ENCODE measurements at regions not wholly inside any gene's neighbourhood (a gene's known extent, or its start where the extent isn't known, plus 50 kb on each side); places are given as distances from the start of the nearest gene placed in this dataset.
"Not testable (repeated sequence)": the region's sequence is repeated elsewhere in the genome, so short reads cannot be mapped to it uniquely, and the experiment has no call there.

DNA sequence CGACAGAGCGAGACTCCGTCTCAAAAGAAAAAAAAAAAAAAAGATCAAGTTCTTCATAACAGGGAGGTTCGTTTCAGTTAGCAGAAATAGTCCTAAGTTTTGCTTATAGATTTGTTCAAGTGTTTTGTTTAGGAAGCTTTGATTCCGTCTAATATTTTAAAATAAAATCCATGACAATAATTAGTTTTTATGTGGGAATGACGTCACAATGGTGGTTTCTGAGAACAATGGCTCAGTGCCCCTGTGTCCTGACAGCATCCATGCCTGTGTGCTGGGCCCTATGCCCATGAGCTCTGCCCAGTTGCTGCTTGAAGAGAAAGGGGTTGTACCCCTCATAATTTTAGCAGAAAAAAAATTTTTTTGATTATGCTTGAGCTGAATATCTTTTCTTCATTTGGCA lies 134.0 kb downstream of the SST start:
- no peak for DNase-seq

DNA sequence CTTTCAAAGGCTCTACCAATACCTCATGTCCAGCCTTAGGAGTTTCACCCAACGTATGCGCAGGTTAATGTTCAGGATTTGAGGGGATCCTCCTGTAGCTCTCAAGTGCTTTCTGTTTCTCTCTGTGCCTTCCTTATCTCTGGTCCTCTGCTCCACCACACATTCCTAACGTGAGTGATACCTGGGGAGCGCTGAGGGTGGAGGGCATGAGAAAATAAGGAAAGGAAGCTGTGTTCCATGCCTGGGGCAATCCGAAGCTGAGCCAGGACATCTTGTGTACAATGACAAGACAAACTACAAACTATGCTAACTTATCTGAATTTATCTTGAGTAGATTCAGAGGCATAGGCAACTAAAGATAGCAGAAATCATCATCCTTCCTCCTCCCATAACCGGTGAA lies 136.4 kb downstream of the SST start:
- no peak for DNase-seq

DNA sequence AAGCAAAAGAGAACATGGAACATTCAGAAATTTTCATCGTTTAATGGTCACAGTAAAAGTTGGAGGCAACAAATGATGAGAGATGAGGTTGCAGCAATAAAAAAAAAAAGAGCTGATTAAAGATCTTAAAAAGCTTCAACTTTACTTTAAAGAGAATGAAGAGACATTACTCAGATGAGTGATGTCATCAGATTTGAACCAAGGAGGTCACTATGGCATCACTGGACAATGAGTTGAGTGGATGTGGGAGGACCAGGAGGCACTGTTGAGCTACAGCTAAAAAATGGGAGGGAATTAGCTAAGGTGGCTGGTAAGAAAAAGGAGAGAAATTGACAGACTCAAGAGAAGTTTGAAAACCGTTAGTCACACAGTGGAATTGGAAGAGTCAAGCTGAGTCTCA lies 138.4 kb downstream of the SST start:
- DNase-seq: no peak

DNA sequence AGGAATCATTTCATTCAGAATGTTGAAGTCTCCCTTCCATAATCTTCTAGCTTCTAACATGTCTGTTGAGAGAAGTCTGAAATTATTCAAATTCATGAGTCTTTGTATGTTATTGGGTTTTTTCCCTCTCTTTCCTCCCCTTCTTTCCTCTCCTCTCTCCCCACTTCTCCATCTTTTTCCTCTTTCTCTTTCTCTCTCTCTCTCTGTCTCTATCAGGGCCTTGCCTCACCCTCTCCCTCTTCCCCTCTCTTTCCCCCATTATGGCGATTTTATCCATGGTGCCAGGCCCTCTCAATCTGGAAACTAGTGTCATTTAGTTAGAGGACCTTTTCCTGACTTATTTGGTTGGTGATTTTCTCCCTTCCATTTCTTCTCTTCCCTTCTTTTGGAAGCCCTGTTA lies 147.3 kb downstream of the SST start:
- no peak for DNase-seq

DNA sequence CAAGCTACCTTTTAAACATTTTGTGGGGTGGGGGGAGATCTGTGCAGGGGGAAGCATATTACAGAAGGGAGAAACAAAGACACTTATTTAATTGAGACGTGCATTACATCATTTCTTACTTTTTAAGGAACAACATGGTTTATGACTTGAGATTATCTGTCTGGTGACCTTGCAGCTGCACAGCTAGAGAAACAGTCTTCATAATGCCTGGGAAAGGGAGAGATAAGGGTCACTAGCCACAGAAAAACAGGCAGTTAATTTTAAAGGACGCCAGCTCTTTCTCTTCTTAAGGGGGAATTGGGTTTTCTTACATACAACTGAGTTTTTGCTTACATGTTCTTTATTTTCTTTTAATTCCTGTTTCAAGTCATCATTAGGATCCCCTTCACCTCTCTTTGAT lies 147.9 kb downstream of the SST start:
- DNase-seq: no peak

DNA sequence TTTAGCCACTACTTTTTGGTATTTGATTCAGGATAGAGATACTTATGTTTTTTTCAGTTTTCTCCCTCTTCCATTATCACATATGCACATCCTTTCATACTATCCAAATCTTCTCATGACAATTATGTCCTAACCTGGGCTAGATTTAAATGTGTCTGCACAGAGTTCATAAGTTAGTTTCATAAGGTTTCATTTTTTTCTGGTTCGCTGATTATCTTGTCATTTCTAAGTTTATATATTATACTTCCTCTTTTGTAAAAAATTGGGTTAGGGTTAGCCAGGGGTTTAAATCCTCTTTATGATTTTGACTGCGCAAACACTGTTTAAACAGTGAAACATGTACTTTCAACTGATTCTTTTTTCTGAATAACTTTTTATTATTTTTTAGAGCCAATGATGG lies 148.6 kb downstream of the SST start:
- no peak for DNase-seq

DNA sequence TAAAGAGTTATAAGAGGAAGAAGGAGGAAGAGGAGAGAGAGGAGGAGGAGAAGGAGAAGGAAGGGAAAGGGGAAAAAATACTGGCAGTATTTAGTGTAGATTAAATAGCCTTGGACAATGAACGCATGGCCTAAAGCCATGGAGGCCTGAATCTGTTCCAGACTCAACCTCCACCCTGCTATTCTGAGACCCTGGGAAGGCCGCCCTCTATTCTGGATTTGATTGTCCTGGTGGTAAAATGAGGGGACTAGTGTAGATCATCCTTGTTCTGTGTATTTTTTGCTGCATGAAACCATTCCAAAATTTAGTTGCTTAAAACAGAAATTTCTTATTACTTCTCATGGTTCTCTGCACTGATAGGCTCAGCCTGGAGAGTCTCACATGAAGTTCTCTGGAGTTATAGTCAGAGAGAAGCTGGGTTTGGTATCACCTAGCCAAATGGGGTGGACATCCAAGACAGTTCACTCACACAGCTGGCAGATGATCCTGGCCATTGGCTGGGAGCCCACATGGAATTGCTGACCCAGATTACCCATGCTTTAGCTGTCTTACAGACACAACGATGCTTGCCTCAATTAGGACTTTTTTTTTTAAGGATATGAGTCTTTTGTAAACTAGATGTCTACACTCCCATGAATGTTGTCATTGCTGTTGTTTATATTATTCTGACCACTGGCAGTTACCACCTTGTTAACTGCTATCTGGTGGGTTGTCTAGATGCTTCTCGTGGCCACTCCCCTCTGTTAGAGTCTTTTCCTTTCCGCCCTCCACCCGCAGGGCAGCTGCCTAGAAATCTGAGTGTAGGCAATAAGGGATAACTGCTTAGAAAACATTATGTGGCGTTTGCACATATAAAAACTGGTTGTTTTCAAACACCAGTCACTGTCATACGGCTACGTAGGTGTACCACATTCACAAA lies 149.9 kb downstream of the SST start:
- DNase-seq: no peak

DNA sequence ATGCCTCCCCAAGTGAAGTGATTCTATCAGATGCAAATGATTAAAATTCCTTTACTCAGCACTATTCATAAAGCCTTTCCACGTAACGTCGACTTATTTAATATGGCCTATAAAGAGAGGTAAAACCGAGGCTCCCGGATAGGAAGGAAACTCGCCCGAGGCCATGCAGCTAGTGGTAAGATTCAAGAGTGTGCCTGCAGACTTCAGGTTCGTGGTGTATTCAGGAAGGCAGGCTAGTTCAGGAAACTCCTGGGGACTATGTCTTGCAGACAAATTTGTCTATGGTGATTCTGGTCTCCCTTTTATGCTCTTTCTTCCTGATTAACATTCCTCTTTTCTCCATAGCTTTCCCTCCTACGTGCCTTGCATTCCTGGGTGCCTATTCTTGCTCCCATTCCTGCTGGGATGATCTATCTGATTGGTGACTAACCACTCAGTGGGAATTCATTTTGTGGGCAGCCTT lies 150.7 kb downstream of the SST start:
- DNase-seq: no peak

DNA sequence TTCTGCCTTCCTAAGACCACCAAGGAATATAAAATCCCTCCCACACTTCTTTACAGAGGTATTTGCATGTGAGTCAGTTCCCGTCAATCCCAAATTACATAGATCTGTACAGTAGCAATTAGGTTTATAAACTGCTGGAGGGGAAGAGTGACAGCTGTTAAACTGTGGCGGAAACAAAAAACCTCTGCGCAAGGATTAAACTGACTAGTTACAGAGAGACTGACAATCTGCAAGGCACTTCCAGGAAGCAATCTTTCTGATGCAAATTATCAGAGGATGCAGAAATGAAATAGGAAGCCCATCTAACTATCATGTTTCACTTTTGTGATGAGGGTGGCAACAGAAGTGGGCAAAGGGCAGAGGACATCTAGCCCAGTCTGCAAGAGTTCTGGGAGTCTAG lies 150.4 kb downstream of the RTP4 start:
- DNase-seq: no peak

DNA sequence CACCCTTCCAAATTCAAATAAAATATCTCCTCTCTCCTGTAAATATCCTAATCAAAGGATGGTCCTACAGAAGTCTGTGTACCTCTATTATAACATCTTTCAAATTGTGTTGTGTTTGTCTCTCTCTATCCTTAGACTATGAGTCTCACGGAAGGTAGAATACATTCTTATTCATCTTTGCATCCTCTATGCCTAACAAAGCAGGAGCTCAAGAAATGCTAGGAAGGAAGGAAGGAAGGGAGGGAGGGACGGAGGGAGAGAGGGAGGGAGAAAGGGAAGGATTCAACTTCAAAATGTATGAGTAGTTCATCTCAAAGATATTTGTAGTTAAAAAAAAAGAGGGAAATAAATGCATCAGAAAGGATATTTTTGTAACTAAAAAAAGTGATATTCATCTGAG lies 150.0 kb downstream of the RTP4 start:
- DNase-seq: no peak

DNA sequence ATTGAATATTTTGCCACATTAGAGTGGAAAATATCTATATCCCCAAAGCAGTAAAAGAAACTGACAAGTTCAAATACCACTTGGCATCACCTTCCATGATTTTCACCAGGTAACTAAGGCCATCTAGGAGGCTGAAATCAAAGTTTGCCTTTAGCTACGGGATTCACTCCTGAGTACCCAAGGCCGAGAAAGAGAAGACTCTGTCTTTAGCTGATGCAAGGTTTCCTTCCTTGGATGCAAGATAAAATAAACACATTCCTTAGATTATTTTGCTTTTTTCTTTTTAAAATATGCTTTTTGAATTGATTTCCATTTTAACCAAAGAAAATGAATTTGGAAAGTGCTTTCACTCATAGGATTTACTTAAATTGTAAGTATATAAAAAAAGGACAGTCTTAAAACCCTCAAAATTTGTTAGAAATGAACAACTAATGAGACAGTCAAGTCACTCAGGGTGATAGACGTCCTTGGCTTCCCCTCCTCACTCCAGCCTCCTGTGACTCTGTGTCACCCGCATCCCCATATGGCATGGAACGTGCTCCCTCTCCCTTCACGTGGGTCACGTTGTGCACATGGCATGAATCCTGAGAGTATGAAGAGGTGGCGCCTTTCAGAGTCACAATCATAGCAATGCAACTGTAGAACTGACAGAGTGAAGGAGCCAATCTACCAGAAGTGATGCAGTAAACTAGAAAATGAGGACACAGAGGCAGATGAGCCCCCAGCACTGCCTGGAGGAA lies 148.4 kb downstream of the RTP4 start:
- DNase-seq: no peak

DNA sequence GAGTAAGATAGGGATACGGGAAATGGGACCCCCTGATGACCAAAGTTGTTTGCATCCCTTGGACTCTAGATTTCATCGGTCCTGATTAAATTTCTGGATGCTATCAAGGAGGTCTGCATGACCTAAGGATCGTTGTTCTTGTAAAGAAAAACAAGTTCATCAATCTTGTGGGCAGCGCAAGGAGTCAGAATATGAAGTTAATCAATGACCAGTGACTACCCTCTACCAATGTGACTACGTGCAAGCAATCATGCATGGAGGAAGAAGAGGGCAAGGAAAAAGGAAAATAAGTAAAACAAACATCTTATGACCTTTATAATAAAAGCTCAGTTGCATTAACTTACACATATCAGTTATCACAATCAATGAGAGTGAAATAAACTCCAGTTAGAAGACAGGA lies 139.7 kb downstream of the RTP4 start:
- no peak for DNase-seq

DNA sequence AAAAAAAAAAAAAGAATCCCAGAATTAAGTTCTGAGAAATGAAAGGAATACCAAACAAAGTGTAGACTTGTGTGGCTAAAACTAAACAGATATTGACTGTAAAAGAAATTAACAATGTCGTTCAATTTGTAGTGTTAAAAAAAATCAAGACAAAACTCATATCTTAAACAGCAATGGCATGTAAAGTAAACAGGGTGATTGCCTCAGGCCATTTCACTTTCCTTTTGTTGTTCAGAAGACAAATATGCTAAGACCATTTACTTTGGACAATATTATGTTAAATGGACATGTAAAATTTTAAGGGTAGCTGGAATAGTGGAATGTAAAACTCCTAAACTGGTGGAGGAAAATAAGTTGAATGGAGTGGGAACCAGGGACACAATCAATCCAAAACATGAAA lies 139.1 kb downstream of the RTP4 start:
- DNase-seq: no peak

DNA sequence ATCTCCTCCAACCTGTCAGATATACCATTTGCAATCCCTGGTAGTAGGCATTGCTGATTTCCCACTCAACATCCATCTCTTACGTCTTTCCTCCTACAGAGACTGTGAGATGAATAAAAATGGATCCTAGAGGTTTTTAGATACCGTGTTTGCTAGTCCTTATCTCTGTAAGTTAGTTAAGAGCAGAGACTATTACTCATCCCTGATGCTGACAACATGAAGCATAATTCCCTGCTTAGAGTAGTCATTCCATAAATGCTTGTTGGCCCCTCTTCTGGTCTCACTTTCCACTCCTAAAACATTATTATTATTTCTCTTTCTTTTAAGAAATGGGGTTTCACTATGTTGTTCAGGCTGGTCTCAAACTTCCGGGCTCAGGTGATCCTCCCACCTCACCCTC lies 136.2 kb downstream of the RTP4 start:
- no peak for DNase-seq

DNA sequence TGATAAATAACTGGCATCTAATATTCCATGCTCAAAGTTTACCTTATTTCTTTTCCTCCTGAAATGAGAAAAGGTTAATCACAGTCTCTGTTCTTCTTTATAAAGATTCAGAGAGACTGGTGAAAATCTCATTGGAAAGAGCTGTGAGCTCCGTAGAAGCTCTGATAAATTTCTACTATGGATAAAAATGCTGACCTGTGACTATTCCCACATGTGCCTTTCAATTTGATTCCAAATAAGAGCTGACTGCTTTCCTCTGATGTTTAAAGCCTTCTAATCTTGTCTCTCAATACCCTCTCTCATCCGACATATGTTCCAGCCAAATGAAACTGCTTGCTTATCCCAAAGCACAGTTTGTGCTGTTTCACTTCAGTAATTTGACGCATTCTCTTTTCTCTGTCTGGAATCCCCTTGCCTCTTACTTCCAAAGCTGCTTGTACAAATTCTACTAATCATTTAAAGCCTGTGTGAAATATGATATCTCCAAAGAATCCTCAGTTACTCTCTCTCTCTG lies 130.1 kb downstream of the RTP4 start:
- DNase-seq: no peak

DNA sequence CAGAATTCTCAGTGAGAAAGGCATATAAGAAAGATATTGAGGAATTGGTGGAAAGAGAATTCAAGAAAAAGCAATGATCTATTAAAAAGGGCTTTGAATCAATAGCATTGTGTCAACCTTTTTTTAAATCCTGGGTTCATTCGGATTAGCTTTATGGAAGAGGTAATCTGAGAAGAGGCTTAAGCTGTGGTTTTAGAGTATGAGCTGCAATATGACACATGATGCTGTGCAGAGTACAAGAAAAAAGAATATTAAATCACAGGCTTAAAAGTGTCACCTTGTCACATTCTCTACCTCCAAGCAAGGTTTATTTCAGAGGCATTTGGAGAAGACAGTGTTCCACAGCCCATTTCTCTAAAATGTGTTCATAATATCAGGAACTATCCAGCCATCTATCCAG lies 128.9 kb downstream of the RTP4 start:
- DNase-seq: no peak

DNA sequence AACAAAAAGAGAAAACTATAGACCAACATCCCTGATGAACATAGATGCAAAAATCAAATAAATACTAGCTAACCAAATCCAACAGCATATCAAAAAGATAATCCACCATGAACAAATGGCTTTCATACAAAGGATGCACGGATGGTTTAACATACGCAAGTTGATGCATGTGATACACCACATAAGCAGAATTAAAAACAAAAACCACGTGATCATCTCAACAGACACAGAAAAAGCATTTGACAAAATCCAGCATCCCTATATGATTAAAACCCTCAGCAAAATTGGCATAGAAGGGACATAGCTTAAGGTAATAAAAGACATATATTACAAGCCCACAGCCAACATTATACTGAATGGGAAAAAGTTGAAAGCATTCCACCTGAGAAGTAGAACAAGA lies 125.9 kb downstream of the RTP4 start:
- not testable (repeated sequence) for DNase-seq

DNA sequence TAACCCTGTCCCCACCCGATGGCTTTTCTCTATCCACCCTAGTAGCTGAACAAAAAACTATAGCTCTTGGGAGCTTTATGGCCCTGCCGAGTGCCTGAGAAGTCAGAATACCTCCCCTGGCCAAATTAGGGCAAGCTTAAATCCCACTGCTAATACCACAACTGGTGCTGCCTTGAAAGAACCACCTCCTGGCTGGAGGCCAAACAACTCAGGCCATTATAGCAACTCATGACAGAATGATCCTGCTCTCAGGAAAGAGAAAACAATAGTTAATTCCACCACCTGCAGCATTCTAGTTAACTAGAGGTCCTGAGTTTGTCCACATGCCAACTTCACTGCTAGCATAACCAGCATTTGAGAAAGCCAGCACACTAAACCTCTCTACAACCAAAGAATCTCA lies 123.2 kb downstream of the RTP4 start:
- DNase-seq: no peak

DNA sequence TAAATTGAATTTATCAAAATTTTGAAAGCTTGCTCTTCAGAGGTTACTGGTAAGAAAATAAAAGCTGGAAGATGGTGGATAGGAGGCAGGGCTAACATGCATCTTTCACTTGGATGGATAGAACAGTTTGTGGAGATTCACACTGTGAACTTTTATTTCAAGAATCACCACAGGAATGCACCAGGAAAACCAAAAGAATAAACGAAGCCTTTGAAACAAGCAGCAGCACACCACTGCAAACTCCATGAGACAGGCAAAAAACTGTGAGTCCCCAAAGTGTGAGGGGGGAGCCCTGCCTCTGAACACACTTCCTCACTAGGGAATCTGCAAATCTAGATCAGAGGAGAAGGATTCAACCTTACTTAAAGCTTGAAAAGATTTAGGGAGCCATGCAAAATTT lies 122.2 kb downstream of the RTP4 start:
- no peak for DNase-seq

DNA sequence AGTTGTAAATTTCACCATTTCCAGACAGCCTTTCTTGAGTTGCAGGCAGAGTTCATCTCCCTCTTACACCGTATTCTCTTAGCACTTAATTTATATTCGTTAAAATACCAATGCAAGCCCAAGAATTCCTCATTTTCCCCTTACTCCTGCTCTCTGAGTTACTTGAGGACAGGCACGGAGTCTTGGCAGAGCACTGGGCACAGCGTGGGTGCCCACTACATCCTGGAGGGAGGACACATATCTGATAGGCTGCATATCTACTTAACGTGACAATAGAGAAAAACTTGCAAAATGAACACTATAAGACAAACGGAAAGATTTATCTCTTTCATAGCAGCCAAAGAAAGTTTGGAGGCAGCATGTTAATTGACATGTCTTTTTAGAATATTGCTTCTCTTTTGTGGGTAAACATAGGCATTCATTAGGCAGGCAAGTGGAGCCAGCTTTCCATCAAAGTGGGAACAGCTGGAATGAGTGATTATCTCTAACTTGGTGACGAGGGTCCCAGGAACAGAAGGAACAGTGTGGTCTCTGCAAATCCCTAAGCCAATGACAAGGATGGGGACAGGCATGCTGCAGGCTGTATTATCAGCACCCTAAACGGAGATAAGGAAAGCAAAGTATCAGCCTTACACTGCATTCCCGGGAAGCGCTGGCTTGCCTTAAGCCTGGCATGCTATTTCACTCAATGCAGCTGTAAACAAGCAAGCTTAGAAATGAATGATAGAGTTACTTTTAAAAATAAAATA lies 116.5 kb downstream of the RTP4 start:
- DNase-seq: no peak

DNA sequence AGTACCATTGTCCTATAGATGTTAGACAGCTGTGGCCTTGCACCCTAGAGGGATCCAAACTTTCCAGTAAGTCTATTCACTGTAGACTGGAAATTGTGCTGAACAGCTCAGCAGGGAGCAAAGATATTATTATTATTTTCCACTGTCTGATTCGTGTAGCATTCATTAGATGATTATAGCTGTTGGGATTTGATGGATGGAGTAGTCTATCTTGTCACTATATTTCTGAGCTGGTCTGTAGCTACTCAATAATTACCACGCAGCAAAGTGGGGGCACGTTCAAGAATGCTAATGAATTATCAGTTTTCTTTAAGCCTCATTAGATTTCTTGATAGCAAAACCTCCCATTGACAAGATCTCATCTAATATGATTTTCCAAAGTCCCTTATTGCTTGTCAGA lies 113.2 kb downstream of the RTP4 start:
- no peak for DNase-seq

DNA sequence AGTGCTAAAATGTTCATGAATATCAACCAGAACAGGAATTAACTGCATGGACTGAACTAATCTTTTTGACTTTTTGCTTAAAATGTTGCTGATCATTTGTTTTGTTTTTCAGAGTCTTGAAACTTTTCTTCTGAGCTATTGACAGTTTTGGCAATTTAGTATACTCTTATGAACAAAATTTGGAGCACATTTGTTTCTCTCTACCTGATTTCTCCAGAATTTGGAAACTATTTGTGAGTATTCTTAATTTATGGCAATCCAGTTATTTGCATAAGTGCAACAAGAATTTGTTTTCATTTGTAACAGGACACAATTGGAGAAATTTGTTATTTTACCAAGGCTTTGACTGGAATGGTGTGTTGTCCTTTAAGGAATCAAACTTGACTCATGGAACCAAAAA lies 107.4 kb downstream of the RTP4 start:
- DNase-seq: not testable (repeated sequence)

DNA sequence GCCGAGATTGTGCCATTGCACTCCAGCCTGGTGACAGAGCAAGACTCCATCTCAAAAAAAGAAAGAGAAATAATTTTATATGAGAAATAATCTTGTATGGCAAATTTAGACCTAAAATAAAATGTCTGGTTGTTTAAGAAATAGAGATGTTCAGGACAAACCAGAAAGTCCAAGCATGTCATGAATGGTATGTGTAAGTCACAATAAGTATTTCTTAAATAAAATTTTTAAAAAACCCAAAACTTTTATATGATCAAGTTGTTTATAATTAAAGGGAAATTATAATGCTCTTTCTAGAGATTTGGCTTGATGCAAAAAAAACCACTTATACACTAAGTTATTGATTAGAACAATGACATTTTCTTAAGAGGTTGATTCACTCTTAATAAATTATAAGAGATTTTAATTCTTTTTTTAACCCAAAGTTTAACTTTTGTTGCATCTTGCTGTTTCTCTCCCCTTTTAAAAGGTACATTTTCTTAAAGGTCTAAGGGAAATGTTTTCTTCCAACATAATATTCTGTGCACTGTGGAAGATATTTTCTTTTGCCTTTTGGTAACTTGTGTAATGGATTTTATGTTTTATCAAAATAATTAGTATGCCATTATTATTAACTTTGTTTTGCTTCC lies 105.7 kb downstream of the RTP4 start:
- DNase-seq: no peak
